CD4-positive, alpha-beta T cell treated with Interleukin-17A for 1 hour (primary cell): ENCODE measurements at regions not wholly inside any gene's neighbourhood (a gene's known extent, or its start where the extent isn't known, plus 50 kb on each side); places are given as distances from the start of the nearest gene placed in this dataset.

ENCODE experiments used
- DNase-seq: peaks from one replicate; pipeline ENCODE4 v3.0.0-alpha.2; 2020

GRCh38 chr5:71825992-71826391 is 106.9 kb downstream of the CARTPT start:
- no peak for DNase-seq

DNA sequence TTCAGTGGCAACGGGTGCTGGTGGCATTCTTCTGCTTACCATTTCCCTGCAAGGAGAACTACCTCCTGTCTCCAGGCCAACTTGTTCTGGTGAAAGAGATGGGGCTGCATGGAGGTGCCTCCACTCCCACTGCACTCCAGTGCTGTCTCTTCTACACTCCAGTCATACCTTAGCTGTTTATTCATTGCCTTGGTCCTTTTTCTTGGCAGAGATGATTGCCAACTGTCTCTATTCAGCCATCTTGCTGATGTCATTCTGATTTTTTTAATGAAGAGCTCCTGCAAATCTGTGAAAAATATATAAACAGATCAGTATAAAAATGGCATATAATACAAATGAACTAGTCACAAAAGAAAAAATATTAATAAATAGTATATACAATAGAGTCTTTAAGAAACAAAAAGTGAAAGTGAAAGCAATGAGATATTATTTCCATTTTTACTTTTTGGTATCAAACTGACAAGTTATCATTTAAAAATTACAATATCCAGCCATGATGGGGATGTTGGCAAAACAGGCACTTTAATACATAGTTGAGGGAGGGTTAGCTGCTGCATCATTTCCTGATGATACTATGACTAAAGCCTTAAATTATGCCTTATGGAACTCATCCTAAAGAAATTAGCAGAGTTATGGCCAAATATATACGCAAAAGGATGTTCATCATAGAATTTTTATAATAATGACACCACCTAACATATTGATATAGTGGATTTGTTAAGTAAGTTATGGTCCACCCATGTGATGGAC is 109.4 kb downstream of the CARTPT start:
- no peak for DNase-seq

DNA sequence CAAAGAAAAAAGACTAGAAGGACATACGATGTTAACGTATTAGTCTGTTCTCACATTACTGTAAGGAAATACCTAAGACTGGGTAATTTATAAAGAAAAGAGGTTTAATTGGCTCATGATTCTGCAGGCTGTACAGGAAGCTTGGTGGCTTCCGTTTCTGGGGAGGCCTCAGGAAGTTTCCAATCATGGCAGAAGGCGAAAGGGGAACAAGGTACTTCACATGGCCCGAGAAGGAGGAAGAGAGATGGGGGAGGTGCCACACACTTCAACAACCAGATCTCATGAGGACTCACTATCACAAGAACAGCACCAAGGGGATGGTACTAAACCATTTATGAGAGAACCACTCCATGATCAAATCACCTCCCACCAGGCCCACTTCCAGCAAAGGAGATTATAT is 110.1 kb downstream of the CARTPT start:
- no peak for DNase-seq

DNA sequence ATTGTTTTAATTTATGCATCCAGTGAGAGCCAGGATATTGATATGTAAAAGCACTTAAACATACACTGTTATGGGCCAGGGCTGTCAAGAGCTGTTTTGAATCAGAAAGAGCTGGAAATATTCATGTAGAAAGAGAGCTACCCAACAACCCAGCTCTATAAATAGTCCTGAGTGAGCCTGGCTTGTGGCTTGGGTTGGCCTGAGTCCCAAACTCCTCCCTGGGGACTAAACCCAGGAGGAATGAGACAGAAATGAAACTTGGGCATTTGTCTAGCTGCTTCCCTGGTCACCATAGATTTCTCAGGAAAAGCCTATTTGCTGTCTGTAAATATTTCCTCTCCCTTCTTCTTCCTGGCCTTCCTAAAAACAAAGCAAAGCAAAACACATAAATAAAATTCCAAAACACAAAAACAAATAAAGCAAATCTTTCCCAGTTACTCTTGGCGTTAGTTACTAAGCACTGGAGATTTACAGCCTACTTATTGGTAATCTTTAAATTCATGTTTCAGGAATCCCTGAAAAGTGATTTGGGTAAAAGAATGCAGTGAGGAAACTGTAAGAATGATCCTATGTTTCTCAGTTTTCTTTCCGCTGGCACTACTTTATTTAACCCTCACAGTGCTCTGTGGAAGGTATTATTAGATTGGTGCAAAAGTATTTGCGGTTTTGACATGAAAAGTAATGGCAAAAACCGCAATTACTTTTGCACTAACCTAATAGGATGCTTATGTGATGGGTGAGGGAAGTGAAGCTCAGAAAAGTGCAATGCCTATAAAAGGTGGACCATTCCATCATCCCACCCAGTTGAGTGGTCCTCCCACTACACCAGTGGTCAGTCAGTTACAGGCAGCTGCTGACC is 111.8 kb downstream of the CARTPT start:
- no peak for DNase-seq

GRCh38 chr5:71832812-71833715 is 114.0 kb downstream of the CARTPT start:
- DNase-seq, result no peak

- no peak for DNase-seq
Measured at GRCh38 chr5:71834601-71835000, 115.5 kb downstream of the CARTPT start.

- no peak for DNase-seq
Measured at GRCh38 chr5:71836084-71836483, 117.0 kb downstream of the CARTPT start.

DNA sequence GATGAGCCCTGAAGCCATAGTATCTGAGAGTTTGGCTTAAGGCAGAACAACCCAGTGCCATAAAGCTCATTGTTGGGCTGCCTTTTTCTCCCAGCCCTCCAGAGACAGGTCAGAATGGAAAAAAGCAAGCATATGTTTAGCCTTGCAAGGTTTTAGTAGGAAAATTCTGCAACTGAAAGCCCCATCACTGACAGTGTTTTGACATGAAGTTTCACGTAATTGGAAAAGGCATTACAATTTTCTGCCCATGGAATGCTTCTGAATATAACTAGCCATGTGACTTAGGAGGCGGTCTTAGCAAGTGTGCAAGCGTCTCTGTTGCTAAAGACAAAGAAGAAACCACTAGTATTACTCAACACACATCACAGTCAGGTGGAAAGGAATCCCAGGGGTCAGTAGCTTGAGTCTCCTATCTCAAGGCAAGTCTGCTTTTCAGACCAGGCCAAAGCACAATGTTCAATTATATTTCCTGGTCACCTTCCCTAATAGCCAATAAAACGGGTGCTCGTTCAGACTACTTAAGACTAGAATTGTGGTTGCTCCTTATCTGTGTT is 117.6 kb downstream of the CARTPT start:
- no peak for DNase-seq

GRCh38 chr5:71838286-71838685 is 119.2 kb downstream of the CARTPT start:
- no peak for DNase-seq

DNA sequence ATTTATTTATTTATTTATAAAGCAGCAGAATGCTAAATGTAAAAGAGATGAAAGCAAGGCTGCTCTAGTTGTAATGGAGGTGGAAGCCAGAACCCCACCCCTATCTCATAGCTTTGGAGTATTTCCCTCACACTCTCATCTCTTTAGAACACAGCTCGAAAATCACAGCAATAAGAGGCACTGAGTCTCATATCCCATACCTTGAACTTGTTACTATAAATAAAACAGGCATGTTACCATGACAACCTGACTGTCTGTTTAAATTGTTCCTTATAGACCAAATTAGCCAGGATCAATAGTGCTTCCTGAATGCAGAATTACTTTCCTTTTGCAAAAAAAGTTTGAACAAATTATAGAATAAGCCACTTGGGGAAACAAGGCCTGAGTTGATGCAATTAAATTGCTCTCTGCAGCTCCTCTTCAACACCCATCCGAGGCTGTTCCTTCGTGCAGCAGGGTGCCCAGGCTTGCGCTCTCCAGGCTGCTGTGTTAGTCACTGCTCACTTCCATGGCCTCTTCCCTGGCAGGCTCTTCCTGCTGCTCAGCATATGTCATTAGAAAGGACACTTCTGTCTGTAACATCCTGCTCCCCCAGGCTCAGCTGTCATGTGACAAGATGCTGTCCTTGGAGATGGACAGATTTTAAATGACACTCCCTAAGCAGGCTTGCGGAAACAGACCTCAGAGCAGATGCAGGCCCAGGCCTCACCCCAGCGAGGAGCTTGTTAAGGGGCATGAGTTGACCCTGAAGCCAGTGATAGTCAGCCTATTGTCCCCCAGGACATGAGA is 120.2 kb downstream of the CARTPT start:
- no peak for DNase-seq

- no peak for DNase-seq
Measured at GRCh38 chr5:71841107-71841506, 122.0 kb downstream of the CARTPT start.

GRCh38 chr5:71843111-71843510 is 124.0 kb downstream of the CARTPT start:
- no peak for DNase-seq

DNA sequence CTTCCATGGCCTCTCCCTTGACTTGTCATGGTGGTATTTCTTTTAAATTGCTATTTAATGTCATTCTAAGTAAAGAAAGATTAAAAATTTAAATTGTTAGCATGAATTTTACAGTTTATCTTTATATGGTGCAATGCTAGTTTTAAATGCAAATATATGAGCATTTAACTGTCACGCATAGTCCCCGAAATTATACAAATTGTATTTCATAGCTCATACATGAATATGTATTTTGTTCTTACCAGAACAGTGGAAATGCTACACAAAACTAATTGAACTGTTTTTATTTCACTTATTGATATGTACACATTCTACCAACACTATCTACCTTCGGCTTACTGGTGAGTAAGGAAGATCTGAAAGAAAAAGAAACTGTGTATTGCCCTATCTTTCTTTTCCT is 125.8 kb downstream of the CARTPT start:
- DNase-seq, result no peak

- DNase-seq, result no peak
Measured at GRCh38 chr5:71859515-71859914, 140.4 kb downstream of the CARTPT start.

GRCh38 chr5:71860048-71860447 is 141.0 kb downstream of the CARTPT start:
- DNase-seq, result no peak

DNA sequence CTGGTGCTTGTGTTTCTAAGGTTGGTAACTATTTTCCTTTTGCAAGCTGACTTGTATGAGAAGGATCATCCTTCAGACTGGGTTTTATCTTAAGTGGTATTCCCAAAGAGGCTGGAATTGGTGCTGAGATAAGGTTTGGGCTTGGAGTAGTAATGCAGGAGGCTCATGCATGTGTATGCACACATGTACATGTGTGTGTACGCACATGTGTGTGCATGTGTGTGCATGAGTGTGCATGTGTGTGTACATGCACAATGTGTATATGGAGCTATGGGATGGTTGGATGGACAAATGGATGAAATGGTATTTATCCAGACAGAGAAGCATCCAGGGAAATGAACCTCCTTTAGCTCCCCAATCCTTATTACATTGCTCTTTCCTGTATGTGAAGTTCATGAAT is 142.6 kb downstream of the CARTPT start:
- DNase-seq, result no peak

GRCh38 chr5:71862087-71862486 is 143.0 kb downstream of the CARTPT start:
- no peak for DNase-seq

GRCh38 chr5:71862507-71863060 is 143.5 kb downstream of the CARTPT start:
- no peak for DNase-seq

GRCh38 chr5:71864730-71865601 is 145.9 kb downstream of the CARTPT start:
- no peak for DNase-seq

- DNase-seq, result no peak
Measured at GRCh38 chr5:71865665-71866320, 146.7 kb downstream of the CARTPT start.
